HG02588 (cell line): ENCODE measurements at regions not wholly inside any gene's neighbourhood (a gene's known extent, or its start where the extent isn't known, plus 50 kb on each side); places are given as distances from the start of the nearest gene placed in this dataset.

Experiments used
- ATAC-seq: cut with Tn5 transposase; IDR thresholded peaks from one replicate; pipeline ENCODE4 v1.9.1; 2021; ENCODE audit warnings: mild to moderate bottlenecking, moderate library complexity; ENCODE audit not compliant: unreplicated experiment

DNA sequence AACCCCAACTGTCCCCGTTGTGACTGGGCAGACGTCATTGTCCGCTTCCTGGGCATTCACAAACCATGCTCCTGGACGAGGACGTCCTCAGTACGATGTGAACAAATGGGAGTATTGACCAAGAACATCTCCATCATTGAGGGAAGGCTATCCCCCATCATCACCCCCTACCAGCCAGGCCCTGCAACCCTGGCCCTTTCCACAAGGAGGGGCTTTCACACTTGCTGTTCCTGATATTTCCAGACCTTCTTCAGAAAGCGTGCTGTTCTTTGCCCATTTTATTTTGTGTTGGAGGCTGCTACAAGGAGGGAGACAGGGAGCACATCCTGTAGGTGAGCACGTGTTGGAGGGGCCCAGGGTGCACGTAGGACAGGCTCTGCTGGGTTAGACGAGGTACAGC lies 277.0 kb upstream of the LRRC3B start:
- ATAC-seq = no peak

GRCh38 chr3:26346497-26346896 lies 276.1 kb upstream of the LRRC3B start:
- no peak for ATAC-seq

GRCh38 chr3:26347150-26347549 lies 275.4 kb upstream of the LRRC3B start:
- ATAC-seq = no peak

DNA sequence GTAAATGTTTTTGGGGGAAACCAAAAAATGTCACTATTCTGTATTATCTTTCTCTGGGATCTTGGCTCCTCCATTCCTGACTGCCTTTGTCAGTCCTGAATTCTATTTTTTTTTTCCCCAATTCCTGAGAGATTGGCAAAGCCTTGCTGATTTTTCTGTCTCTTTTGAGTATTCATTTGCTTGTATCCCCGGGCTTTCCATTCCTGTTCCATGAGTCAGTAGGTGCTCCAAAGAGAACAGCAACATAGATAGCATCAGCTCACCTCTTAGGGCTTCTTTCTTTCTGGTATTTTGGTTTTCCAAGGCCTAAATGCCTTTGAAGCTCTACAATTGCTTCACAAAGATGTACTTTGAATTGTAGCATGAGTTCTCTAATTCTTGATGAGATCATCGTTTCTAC lies 271.7 kb upstream of the LRRC3B start:
- ATAC-seq = no peak

DNA sequence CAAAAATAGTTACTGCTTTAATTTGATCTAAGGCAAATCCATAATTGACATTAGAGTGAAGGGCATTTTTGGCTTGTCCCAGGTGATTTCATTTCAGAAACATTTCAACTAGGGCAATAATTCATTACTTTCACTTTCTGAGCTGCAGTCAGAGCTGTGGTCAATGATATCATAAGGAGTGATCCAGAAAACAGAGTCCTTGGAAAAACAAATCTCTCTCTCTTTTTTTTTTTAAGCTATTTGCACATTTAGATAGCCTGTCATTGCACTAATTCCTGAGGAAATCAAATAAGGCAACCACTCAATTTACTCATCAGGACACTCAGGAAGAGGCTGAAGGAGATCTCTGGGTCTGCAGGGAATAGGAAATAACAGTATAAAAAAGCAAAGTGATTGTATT lies 269.5 kb upstream of the LRRC3B start:
- ATAC-seq = no peak

DNA sequence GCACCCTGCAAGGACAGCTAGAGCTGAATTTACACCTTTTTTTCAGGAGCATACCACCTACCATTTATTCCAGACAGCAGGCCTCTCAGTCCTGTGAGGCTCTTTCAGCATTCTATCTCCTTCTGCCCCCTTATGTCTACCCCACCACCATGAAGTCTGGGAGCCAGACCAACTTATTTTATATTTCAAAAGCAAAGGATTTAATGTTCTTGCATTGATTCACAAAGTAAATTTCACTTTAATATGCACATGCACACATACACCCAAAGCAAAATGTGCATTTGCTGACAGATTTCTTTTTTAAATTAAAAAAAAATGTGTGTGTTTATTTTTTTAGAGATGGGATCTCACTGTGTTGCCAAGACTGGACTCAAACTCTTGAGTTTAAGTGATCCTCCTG lies 264.2 kb upstream of the LRRC3B start:
- no peak for ATAC-seq

GRCh38 chr3:26365706-26366105 lies 256.9 kb upstream of the LRRC3B start:
- ATAC-seq = no peak

DNA sequence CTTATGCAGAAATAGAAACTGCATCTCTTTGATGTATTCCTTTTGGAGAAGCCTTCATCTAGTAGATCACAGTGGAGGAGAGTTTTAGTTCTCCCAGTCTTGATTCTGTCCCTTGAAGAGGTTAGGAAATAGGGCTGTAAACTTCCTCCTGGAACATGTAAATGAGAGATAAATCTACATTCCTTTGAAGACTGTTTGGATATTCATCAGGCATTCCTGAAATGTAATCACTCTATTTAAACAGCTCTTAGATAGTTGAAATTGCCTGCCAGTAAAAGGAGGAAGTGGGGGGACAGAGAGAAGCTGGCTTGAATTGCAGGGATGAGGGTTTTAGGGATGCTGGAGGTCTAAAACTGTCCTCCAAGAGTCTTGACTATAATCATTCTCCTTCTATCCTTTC lies 254.3 kb upstream of the LRRC3B start:
- ATAC-seq = no peak

GRCh38 chr3:26369133-26369532 lies 253.4 kb upstream of the LRRC3B start:
- ATAC-seq = no peak

DNA sequence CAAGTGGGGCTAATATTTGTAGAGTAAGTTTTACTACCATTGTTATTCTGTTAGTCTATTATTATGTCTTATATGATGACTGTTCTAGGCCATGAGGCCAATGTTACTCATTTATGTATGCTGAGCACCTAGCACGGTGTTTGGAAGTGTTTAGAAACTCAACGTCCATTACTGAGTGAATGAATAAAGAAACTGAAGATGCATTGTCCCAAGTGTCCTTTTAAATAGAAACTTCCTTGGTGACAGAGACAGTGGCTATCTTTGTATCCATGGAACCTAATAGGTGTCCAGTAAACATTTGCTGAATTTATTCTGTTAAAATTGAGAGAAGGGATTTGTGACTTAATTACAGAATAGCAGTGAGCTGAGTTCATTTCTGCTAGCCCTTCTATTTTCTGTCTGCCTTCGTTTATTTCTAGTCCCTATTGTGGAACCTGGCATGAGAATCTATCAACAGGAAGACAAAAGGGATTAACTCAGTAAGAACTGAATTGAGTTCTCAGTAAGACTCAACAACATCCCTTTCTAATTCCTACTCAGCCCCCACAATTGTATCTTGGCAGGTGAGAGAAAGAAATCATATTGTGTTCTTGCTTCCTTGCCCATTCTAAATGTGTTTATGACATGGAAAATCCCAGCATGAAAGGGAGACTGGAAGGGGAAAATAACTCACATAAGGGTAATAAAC lies 246.6 kb upstream of the LRRC3B start:
- no peak for ATAC-seq

DNA sequence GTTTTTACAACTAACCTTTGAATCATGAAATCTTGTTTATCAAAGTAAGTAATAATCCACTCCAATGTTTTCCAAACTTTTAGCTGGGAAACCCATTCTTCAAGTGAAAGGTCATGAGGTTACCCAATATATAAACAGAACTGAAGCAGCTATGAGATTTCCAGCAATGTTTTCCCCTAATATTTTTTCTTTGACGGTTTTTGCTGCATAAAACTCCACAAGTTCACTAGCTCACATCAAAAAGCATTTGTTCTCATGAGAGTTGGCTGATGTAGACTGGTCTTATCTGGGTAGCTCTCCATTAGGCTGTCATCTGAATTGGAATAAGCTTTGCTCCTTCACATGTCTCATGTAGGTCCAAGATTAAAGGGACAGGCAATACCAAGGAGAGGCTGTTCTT lies 241.2 kb upstream of the LRRC3B start:
- no peak for ATAC-seq

- no peak for ATAC-seq
Observed at GRCh38 chr3:26406636-26407035, 215.9 kb upstream of the LRRC3B start.

DNA sequence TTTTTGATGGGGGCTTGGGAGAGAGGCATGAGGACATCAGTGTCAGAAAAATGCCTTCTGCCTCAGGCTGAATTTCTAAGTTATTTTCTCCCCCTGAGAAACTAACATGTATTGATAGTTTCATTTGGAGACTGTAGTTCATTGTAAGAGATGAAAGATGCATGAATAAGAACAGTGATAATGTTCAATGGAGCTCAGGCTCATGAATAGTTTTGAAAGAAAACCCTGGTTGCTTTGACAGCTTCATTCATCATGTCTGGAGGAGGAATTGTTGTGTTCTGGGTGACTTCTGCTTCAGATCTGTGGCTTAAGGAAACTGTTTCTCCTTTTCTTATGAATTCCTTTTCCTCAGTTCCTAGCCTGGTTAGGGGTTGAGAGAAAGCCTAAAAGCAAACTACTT lies 204.0 kb upstream of the LRRC3B start:
- no peak for ATAC-seq

DNA sequence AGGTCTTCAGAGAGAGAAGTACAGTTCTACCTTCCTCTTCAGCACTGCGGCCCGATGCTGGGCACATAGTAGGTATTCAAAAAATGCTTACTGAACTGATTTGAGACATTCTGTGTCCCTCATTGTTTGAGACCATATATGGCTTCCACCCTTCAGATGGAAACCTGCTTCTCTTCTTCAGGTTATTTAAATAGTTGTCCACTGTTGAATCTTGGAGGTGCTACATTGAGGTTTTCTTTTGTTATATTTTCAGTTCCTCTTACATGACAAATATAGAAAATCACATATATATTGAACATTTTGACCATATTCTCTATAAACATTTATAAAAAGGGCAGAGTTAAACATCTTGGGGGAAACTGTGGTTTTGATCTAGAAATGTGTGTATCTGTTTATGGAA lies 200.2 kb upstream of the LRRC3B start:
- no peak for ATAC-seq

- no peak for ATAC-seq
Observed at GRCh38 chr3:26425076-26425475, 197.5 kb upstream of the LRRC3B start.

DNA sequence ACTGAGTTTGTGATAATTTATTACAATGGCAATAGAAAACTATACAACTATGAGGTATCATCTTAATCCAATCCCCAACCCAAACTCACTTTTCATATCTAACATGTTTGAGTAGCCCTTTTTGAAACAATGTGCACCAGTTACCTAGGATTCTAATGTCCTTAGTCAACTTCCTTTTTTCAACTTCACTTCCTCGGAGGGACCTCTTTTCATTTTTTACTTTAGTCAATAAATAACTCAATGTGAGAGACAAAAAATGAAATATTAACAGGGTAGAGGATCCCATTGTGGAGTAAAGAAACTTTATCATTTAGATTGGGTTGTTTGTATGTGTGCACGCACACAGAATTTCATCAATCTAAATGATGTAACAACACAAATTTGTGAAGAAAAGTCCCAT lies 193.6 kb upstream of the LRRC3B start:
- ATAC-seq = no peak

GRCh38 chr3:26437678-26438077 lies 184.9 kb upstream of the LRRC3B start:
- ATAC-seq = no peak

- ATAC-seq = no peak
Observed at GRCh38 chr3:26438325-26438940, 184.1 kb upstream of the LRRC3B start.

DNA sequence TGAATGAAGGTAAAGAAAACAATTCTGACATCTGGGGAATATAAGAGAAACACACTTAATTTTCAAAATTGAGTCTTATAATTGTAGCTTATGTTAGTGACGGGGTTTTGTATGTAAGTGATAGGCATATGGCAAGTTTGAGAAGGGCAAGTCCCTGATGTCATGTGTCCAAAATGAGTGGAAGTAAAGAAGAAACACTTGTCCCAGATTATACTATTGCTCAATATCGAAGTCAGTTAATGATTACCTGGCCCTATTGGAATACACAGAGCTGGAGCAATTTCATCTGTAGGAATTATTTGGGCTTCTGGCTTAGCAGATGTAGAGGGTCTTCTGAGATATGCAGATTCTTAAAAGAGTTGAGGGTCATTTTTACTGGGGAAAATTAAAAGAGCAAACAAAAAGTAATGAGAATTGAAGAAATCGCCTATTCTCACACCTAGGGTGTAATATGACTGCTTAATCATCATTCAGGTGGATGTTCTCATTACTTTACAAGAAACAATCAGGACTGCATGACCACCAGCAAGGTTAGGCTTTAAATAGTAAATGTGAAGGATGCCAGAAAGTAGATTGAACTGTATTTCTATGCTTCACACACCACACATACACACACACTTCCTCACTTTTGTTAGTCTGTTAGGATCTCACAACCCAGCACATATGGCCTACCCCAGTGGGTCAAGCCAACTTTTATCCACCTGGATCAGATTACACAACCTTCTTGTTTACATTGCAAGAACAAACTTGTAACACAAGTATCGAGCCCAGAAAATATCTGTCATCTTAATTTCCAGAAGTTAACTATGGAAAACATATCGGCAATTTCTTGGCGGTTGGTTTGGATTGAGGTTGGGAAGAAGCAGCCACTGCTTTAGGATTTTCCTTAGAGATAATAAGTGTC lies 183.3 kb upstream of the LRRC3B start:
- ATAC-seq = no peak

DNA sequence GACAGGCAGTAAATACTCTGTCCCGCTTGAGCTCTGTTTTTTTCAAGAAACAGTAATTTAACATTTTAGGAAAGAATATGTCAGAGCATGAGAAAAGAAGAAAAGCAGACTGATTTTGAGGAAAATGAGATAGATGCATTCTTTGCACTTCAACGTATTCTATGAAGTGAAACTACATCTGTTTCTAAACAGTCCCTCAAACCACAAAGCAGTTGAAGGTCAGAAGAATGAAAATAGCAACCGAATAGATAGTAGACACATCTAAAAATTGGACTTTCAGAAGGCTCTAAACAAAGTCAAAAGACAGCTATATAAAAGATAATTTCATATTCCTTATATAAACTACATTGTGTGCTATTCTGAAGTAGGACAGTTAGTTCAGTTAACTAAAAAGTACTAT lies 172.6 kb upstream of the LRRC3B start:
- no peak for ATAC-seq

- no peak for ATAC-seq
Observed at GRCh38 chr3:26452363-26452762, 170.2 kb upstream of the LRRC3B start.

DNA sequence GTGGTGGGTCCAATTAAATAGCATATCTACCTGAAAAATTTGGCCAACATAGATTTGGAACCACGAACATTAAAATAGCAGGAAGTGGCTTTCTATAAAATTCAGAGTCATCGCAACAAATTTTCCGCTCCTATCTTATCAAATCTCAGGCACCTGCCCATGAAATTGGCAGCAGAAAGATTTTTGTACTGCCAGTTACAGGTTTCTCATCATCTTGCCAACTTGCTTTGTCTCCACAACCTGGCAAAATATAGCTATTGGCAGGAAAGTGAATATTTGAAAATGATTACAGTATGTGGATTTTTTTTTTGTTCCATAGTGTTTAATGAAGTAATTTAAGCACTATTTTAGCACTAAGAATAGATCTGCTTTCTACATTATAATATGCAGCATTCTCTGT lies 161.6 kb upstream of the LRRC3B start:
- ATAC-seq = no peak
